Coronary artery (tissue), 2 donors: ENCODE measurements at regions not wholly inside any gene's neighbourhood (a gene's known extent, or its start where the extent isn't known, plus 50 kb on each side); places are given as distances from the start of the nearest gene placed in this dataset.

Source experiments
- DNase-seq: peaks from one replicate; pipeline ENCODE4 v3.0.0-alpha.2; 2017; ENCODE audit warnings: low spot score
- H3K27ac ChIP-seq, 2 donors: fragments of 200-600 bp; sonication (generic); one replicate each; pipeline ENCODE4 v1.5.1; 2016 to 2019
- H3K4me3 ChIP-seq: fragments of 200-600 bp; sonication (generic); 2 replicates; pipeline ENCODE4 v1.5.1; 2016; ENCODE audit warnings: mild to moderate bottlenecking, moderate library complexity
- CTCF ChIP-seq: fragments of 200-600 bp; sonication (generic); IDR thresholded peaks from one replicate; pipeline ENCODE4 v1.5.1; 2019; ENCODE audit warnings: antibody characterized with exemption

- Histone ChIP-seq H3K27ac (no peak overlapping the region), H3K4me3 (no peak overlapping the region)
- no peak for DNase-seq
- TF ChIP-seq CTCF = no peak
Observed at GRCh38 chr10:71133710-71134686, 78.4 kb upstream of the UNC5B start.

- no peak overlapping the region for H3K4me3 ChIP-seq
- H3K27ac ChIP-seq = no peak overlapping the region
- DNase-seq = no peak
- TF ChIP-seq CTCF = no peak
Observed at GRCh38 chr10:71134732-71135211, 77.6 kb upstream of the UNC5B start.

- DNase-seq = no peak
- no peak overlapping the region for H3K4me3 ChIP-seq
- H3K27ac ChIP-seq = no peak overlapping the region
- TF ChIP-seq CTCF = no peak
Observed at GRCh38 chr10:71135236-71135635, 77.1 kb upstream of the UNC5B start.

GRCh38 chr10:71136036-71136721, 76.2 kb upstream of the UNC5B start:
- H3K4me3 ChIP-seq = no peak overlapping the region
- no peak overlapping the region for H3K27ac ChIP-seq
- no peak for DNase-seq
- no peak for TF ChIP-seq CTCF

- H3K27ac ChIP-seq = no peak overlapping the region
- no peak for DNase-seq
- TF ChIP-seq CTCF = no peak
- H3K4me3 ChIP-seq = no peak overlapping the region
Observed at GRCh38 chr10:71137701-71138100, 74.7 kb upstream of the UNC5B start.

GRCh38 chr10:71138166-71138830, 74.1 kb upstream of the UNC5B start:
- DNase-seq = no peak
- TF ChIP-seq CTCF = no peak
- no peak overlapping the region for H3K4me3 ChIP-seq

More at GRCh38 chr10:71138166-71138830, 74.1 kb upstream of the UNC5B start:
- H3K27ac ChIP-seq = no peak overlapping the region
